ENCODE measurements at regions not wholly inside any gene's neighbourhood (a gene's known extent, or its start where the extent isn't known, plus 50 kb on each side); places are given as distances from the start of the nearest gene placed in this dataset.
A peak's percentile ranks its signal among the peaks of the same experiment; 100 is the strongest.

DNA sequence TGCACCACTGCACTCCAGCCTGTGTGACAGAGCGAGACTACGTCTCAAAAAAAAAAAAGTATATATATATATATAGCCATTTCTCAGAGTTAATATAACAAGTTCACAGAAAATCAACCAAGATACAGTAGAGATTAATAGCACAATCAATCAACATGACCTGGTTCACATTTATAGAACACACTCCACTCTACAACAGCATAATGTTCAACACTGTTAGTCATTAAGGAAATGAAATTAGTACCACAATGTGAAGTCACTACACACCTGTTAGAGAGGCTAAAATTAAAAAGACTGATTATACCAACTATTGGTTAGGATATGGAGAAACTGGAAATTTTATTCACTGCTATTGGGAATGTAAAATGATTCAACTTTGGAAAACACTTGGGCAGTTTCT, 387.7 kb downstream of the QKI start:
- Histone ChIP-seq H3K27ac (no peak overlapping the region), H3K27me3 (no peaks in the 10 kb centered on the region), H3K36me3 (no peaks in the 10 kb centered on the region), H3K9me3 (no peaks in the 10 kb centered on the region), H3K4me3 (no peak overlapping the region), H3K4me1 (no peaks in the 10 kb centered on the region)
- TF ChIP-seq, protein P1, sequence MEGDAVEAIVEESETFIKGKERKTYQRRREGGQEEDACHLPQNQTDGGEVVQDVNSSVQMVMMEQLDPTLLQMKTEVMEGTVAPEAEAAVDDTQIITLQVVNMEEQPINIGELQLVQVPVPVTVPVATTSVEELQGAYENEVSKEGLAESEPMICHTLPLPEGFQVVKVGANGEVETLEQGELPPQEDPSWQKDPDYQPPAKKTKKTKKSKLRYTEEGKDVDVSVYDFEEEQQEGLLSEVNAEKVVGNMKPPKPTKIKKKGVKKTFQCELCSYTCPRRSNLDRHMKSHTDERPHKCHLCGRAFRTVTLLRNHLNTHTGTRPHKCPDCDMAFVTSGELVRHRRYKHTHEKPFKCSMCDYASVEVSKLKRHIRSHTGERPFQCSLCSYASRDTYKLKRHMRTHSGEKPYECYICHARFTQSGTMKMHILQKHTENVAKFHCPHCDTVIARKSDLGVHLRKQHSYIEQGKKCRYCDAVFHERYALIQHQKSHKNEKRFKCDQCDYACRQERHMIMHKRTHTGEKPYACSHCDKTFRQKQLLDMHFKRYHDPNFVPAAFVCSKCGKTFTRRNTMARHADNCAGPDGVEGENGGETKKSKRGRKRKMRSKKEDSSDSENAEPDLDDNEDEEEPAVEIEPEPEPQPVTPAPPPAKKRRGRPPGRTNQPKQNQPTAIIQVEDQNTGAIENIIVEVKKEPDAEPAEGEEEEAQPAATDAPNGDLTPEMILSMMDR (IDR thresholded peaks at IDR 0.05), result no peak
- TF ChIP-seq POLR2AphosphoS5 (IDR thresholded peaks at IDR 0.05), result no peak
- TF ChIP-seq POLR2A (IDR thresholded peaks at IDR 0.05), result no peak
- TF ChIP-seq EP300 (IDR thresholded peaks at IDR 0.05), result no peak
- no peak for DNase-seq (ENCODE audit: low spot score in 2 of 2)
- 98% methylated on average over 2 of the region's 2 CpGs for WGBS

DNA sequence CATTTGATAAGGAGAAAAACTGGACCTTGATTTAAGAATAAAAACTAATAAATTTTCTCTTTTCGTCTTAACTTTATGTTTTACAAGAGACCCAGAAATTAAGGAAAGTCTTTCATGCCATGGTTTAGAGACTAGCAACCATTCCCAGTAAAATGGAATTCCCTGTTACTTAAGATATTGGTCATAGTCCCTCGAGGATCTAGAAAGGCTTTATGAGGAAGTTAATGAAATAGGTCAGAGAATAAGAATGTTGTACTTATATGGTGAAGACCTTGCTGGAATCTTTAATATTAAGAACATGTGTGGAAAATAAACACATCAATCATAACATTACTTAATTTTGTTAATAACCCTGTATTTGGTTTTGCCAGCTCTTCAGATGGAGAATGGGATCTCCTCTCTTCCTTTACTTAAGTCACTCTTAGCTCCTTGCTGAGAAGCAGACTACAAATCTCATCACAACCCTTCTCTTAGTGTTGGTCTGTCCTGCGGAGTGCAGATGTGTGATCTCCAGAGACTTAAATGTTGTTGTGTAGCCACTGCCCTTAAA, 382.9 kb downstream of the QKI start:
- Histone ChIP-seq H3K36me3 (no peaks in the 10 kb centered on the region), H3K9me3 (no peaks in the 10 kb centered on the region), H3K4me3 (no peak overlapping the region), H3K27me3 (no peaks in the 10 kb centered on the region), H3K27ac (no peak overlapping the region), H3K4me1 (no peaks in the 10 kb centered on the region)
- WGBS, result 65% methylated on average over 3 of the region's 3 CpGs
- no peak for DNase-seq (ENCODE audit: low spot score in 2 of 2)
- TF ChIP-seq, protein P1 (IDR thresholded peaks at IDR 0.05), result no peak
- TF ChIP-seq EP300 (IDR thresholded peaks at IDR 0.05) (no peak), POLR2AphosphoS5 (IDR thresholded peaks at IDR 0.05) (no peak), POLR2A (IDR thresholded peaks at IDR 0.05) (no peak)

DNA sequence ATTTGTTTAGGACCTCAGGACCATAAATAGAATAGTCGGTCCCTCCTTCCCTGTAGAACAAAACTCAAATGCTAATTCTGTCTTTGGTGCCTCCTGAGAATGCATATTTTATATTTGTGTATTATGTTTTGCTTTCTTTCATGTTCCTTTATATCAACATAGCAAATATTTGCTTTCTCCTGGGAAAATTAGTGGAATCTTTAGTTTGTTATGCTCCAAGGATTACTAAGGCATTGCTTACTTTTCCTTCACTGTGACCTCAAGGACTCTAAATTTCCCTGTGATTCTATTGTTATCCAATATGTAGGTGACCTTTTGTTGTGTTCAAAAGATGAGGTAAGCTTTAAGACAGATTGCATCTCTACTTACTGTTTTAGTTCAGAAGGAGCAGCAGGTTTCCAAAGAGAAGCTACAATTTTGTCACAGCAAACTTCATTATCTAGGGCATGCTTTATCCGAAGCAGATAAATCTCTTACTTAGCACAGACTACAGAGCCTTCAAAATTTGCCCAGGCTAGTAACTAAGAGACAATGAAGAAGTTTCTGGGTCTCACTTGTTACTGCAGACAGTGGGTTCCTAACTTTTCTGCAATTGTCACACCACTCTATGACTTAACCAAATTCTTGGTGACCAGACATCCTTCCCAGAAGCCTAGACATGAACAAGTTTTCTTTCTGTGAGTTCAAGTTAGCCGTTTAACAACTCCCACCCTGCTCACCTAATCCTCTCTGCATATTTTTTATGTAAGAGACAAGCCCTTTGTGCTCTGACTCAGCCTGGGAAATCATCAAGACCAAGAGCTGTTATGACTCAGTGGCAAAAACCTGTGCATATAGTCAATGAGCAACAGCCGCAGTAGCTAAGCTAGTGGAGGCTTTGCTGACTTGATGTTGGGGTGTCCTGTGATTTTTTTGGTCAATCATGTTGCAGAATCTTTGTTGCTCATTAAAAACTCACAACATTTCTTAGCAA, 378.8 kb downstream of the QKI start:
- 63% methylated on average over 4 of the region's 4 CpGs for WGBS
- no peak for DNase-seq (ENCODE audit: low spot score in 2 of 2)
- Histone ChIP-seq H3K4me3 (no peak overlapping the region), H3K27ac (no peak overlapping the region), H3K27me3 (no peaks in the 10 kb centered on the region), H3K36me3 (no peaks in the 10 kb centered on the region), H3K4me1 (peaks cover 8% of the 10 kb centered on the region), H3K9me3 (no peaks in the 10 kb centered on the region)
- TF ChIP-seq POLR2A (IDR thresholded peaks at IDR 0.05) (no peak), POLR2AphosphoS5 (IDR thresholded peaks at IDR 0.05) (no peak)
- TF ChIP-seq, protein P1 (IDR thresholded peaks at IDR 0.05), result no peak

DNA sequence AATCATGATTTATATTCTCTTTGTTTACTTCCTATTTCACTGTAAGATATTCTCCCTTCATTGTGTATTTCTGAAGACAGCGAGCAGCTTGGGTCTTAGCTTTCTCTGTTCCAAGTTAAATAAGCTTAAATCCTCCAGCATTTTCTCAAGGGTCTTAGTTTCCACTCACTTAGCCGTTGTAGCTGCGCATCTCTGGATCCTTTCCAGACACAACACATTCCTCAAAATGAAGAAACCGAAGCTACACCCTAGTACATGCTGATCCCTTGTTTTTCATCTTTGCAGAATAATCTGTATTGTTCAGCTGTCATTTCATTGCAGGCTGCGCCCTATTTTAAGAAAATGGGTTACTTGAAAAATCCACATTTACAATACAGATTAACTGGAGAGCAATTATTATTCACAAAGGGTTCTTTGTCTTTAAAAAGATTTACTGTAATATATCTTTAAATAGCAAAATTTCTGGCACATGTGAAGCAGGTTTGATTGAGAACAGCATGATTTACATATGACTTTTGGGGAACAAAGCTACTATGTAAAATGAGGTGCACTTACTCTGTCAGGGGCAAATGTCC, 375.8 kb downstream of the QKI start:
- H3K9me3 ChIP-seq, result no peaks in the 10 kb centered on the region
- DNase-seq (ENCODE audit: low spot score in 2 of 2), result no peak
- peak overlapping the region; percentile 6 for H3K27ac ChIP-seq
- WGBS, result 44% methylated on average over 5 of the region's 5 CpGs
- peaks cover 8% of the 10 kb centered on the region for H3K4me1 ChIP-seq
- TF ChIP-seq POLR2AphosphoS5 (IDR thresholded peaks at IDR 0.05) (no peak), EP300 (IDR thresholded peaks at IDR 0.05) (no peak), POLR2A (IDR thresholded peaks at IDR 0.05) (no peak)
- TF ChIP-seq, protein P1 (IDR thresholded peaks at IDR 0.05), result no peak
- no peaks in the 10 kb centered on the region for H3K36me3 ChIP-seq
- no peak overlapping the region for H3K4me3 ChIP-seq
- H3K27me3 ChIP-seq, result no peaks in the 10 kb centered on the region

GRCh38 chr6:163789199-163789810, 374.8 kb downstream of the QKI start:
- peaks cover 8% of the 10 kb centered on the region for H3K4me1 ChIP-seq
- DNase-seq (ENCODE audit: low spot score in 2 of 2), result no peak
- WGBS, result 89% methylated on average over 5 of the region's 5 CpGs
- no peak overlapping the region for H3K27ac ChIP-seq
- H3K36me3 ChIP-seq, result no peaks in the 10 kb centered on the region
- H3K9me3 ChIP-seq, result no peaks in the 10 kb centered on the region
- no peak overlapping the region for H3K4me3 ChIP-seq
- no peaks in the 10 kb centered on the region for H3K27me3 ChIP-seq
- TF ChIP-seq POLR2A (IDR thresholded peaks at IDR 0.05), result no peak
- TF ChIP-seq, protein P1 (IDR thresholded peaks at IDR 0.05), result no peak
- TF ChIP-seq POLR2AphosphoS5 (IDR thresholded peaks at IDR 0.05), result no peak
- TF ChIP-seq EP300 (IDR thresholded peaks at IDR 0.05), result no peak
